ENCODE measurements at regions not wholly inside any gene's neighbourhood (a gene's known extent, or its start where the extent isn't known, plus 50 kb on each side); places are given as distances from the start of the nearest gene placed in this dataset.

DNA sequence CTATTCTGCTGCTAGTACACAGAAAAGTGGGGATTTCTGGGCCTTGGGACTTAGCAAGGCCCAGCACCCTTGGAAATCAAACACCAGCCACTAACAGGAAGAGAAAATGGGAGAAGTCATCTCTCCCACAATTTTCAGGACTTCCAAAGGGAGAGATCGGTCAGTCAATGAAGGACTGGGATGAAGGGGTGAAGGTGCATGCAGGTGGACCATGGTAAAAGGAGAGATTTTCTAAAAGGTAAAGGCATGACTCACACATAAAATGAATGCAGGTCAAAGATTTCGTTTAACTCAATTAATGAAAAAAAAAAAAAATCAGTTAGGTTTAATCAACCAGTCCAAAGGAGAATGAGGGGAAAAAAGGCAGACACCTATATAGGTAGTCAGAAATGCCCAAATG lies 176.4 kb upstream of the PROK2 start:
- no peak overlapping the region for H2BK120ac ChIP-seq (ENCODE audit: low read depth, low read length, poor library complexity, severe bottlenecking)
- H2AFZ ChIP-seq (ENCODE audit: low read length): no peak overlapping the region
- Mint-ChIP-seq H3K4me1 (peaks cover 17 to 19% of the 10 kb centered on the region in 2 experiments), H3K9me3 (peaks cover 3 to 4% of the 10 kb centered on the region in 2 experiments; a peak in 3 of 5 replicates), H3K27me3 (ENCODE audit: low read depth) (no peaks in the 10 kb centered on the region), H3K36me3 (ENCODE audit: insufficient read depth in 1 of 3, low read depth in 3 of 3) (peaks cover 1 to 3% (median 2%) of the 10 kb centered on the region in 3 experiments; a peak in 2 of 7 replicates), H3K27ac (no peak overlapping the region), H3K4me3 (no peak overlapping the region)
- no peaks in the 10 kb centered on the region for H4K20me1 ChIP-seq (ENCODE audit: control insufficient read depth, insufficient read depth, insufficient read length)
- TF ChIP-seq, protein P1, sequence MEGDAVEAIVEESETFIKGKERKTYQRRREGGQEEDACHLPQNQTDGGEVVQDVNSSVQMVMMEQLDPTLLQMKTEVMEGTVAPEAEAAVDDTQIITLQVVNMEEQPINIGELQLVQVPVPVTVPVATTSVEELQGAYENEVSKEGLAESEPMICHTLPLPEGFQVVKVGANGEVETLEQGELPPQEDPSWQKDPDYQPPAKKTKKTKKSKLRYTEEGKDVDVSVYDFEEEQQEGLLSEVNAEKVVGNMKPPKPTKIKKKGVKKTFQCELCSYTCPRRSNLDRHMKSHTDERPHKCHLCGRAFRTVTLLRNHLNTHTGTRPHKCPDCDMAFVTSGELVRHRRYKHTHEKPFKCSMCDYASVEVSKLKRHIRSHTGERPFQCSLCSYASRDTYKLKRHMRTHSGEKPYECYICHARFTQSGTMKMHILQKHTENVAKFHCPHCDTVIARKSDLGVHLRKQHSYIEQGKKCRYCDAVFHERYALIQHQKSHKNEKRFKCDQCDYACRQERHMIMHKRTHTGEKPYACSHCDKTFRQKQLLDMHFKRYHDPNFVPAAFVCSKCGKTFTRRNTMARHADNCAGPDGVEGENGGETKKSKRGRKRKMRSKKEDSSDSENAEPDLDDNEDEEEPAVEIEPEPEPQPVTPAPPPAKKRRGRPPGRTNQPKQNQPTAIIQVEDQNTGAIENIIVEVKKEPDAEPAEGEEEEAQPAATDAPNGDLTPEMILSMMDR (conservative IDR thresholded peaks at IDR 0.05): no peak
- no peak overlapping the region for H4K8ac ChIP-seq (replicated peaks; ENCODE audit: insufficient read length, low read depth, low read length)
- no peaks in the 10 kb centered on the region for H3K27me3 ChIP-seq (ENCODE audit: insufficient read depth, low read length)
- no peak overlapping the region for H3K9ac ChIP-seq (ENCODE audit: extremely low read depth, insufficient read length, low read length)
- DNase-seq: no peak
- H3K56ac ChIP-seq (ENCODE audit: insufficient read length, low read depth, low read length): no peak overlapping the region
- no peak overlapping the region for H4K91ac ChIP-seq (ENCODE audit: insufficient read length, low read depth, low read length)
- no peak overlapping the region for H3K27ac ChIP-seq (ENCODE audit: insufficient read length, low read depth, low read length)
- H3K18ac ChIP-seq (ENCODE audit: insufficient read length, low read depth, low read length): no peak overlapping the region
- no CpG with 5 or more reads among the region's 2 CpGs for WGBS (ENCODE audit: extremely low coverage, insufficient read length, low lambda C conversion rate)
- no peak overlapping the region for H3K23ac ChIP-seq (ENCODE audit: insufficient read length, low read depth, low read length)
- no peak overlapping the region for H2BK5ac ChIP-seq (ENCODE audit: insufficient read length, low read length)
- no peak overlapping the region for H2BK20ac ChIP-seq (ENCODE audit: low read depth, low read length, poor library complexity, severe bottlenecking)
- no peaks in the 10 kb centered on the region for H3K9me3 ChIP-seq (ENCODE audit: control insufficient read depth, low read depth, low read length)
- H3K14ac ChIP-seq (ENCODE audit: insufficient read depth, low read length): no peak overlapping the region
- no peak overlapping the region for H2BK15ac ChIP-seq (ENCODE audit: low read depth, low read length)
- no peak overlapping the region for H2BK12ac ChIP-seq (ENCODE audit: insufficient read length, low read depth, low read length)
- no peaks in the 10 kb centered on the region for H3K79me1 ChIP-seq (ENCODE audit: insufficient read depth, low read depth, low read length, poor library complexity, severe bottlenecking)
- H3K79me2 ChIP-seq (ENCODE audit: insufficient read depth, low read length): no peaks in the 10 kb centered on the region
- H3K23me2 ChIP-seq (ENCODE audit: insufficient read length, low read depth, low read length, poor library complexity, severe bottlenecking): no peaks in the 10 kb centered on the region
- no peak overlapping the region for H3K4ac ChIP-seq (ENCODE audit: low read depth, low read length)
- no peak overlapping the region for H3T11ph ChIP-seq (ENCODE audit: low read length)
- no peak overlapping the region for H2AK5ac ChIP-seq (ENCODE audit: insufficient read length, low read length)
- no peak overlapping the region for H4K5ac ChIP-seq (ENCODE audit: insufficient read length, low read depth, low read length)
- H3K4me2 ChIP-seq (ENCODE audit: insufficient read depth, insufficient read length, low read length): no peak overlapping the region
- H3K4me1 ChIP-seq (ENCODE audit: insufficient read depth, low read length): peaks cover 4% of the 10 kb centered on the region; the same call in 1 of the 2 replicates

Data from H9 (cell line).